ENCODE measurements at regions not wholly inside any gene's neighbourhood (a gene's known extent, or its start where the extent isn't known, plus 50 kb on each side); places are given as distances from the start of the nearest gene placed in this dataset.

- no peak for TF ChIP-seq POLR2A (IDR thresholded peaks at IDR 0.05)
- TF ChIP-seq CTCF (IDR thresholded peaks at IDR 0.05): no peak
These were observed 252.9 kb upstream of the SFSWAP start for GRCh38 chr12:131458048-131458374.

Measured in uterus (tissue), 2 donors.